Hepatocyte (in vitro differentiated cells): ENCODE measurements at regions not wholly inside any gene's neighbourhood (a gene's known extent, or its start where the extent isn't known, plus 50 kb on each side); places are given as distances from the start of the nearest gene placed in this dataset.

Source experiments
- DNase-seq: peaks from one replicate; pipeline ENCODE4 v3.0.0-alpha.2; 2016; ENCODE audit warnings: low spot score
- H2AFZ ChIP-seq: fragments of 200-600 bp; sonication (generic); 2 replicates; pipeline ENCODE4 v1.6.0; 2016; ENCODE audit warnings: antibody characterized with exemption, mild to moderate bottlenecking
- H3K27ac ChIP-seq: fragments of 200-600 bp; sonication (generic); 2 replicates; pipeline ENCODE4 v1.5.1; 2016; ENCODE audit warnings: mild to moderate bottlenecking
- H3K27me3 ChIP-seq: fragments of 200-600 bp; sonication (generic); 2 replicates; pipeline ENCODE4 v1.6.1; 2016
- H3K36me3 ChIP-seq: fragments of 200-600 bp; sonication (generic); replicated peaks from 2 replicates; pipeline ENCODE4 v1.5.1; 2016; ENCODE audit warnings: low read depth; ENCODE audit not compliant: insufficient read depth
- H3K4me1 ChIP-seq: fragments of 200-600 bp; sonication (generic); 2 replicates; pipeline ENCODE4 v1.5.1; 2016; ENCODE audit warnings: mild to moderate bottlenecking, moderate library complexity; ENCODE audit not compliant: insufficient read depth
- H3K4me2 ChIP-seq: fragments of 200-600 bp; sonication (generic); 2 replicates; pipeline ENCODE4 v1.6.0; 2016
- H3K4me3 ChIP-seq: fragments of 200-600 bp; sonication (generic); 2 replicates; pipeline ENCODE4 v1.5.1; 2016; ENCODE audit warnings: mild to moderate bottlenecking
- H3K79me2 ChIP-seq: fragments of 200-600 bp; sonication (generic); 2 replicates; pipeline ENCODE4 v1.6.0; 2017; ENCODE audit warnings: mild to moderate bottlenecking
- H3K9me2 ChIP-seq: fragments of 200-600 bp; sonication (generic); replicated peaks from 2 replicates; pipeline ENCODE4 v1.6.0; 2017; ENCODE audit warnings: mild to moderate bottlenecking; ENCODE audit not compliant: insufficient read depth
- H3K9me3 ChIP-seq: fragments of 200-600 bp; sonication (generic); 2 replicates; pipeline ENCODE4 v1.5.1; 2016; ENCODE audit warnings: low read depth, mild to moderate bottlenecking
- H4K20me1 ChIP-seq: fragments of 200-600 bp; sonication (generic); 2 replicates; pipeline ENCODE4 v1.6.0; 2016; ENCODE audit warnings: mild to moderate bottlenecking; ENCODE audit not compliant: insufficient read depth, poor library complexity, severe bottlenecking
- CTCF ChIP-seq: fragments of 200-600 bp; sonication (generic); IDR thresholded peaks from 2 replicates; pipeline ENCODE4 v1.5.1; 2016; ENCODE audit warnings: antibody characterized with exemption, mild to moderate bottlenecking; ENCODE audit not compliant: poor library complexity
- EZH2 ChIP-seq: fragments of 200-600 bp; sonication (generic); IDR thresholded peaks from 2 replicates; pipeline ENCODE4 v1.6.1; 2016; ENCODE audit warnings: antibody characterized with exemption, mild to moderate bottlenecking, borderline replicate concordance
- EZH2phosphoT487 ChIP-seq: fragments of 200-600 bp; sonication (generic); IDR thresholded peaks from one replicate; pipeline ENCODE4 v1.6.1; 2018; ENCODE audit warnings: antibody characterized with exemption, mild to moderate bottlenecking, low read depth, moderate library complexity; ENCODE audit not compliant: unreplicated experiment, severe bottlenecking
- WGBS: methylation state at CpG from one replicate; pipeline ENCODE4 v1.1.6; 2016; ENCODE audit warnings: low lambda C conversion rate; ENCODE audit errors: missing lambda C conversion rate; 5-methylcytosine and 5-hydroxymethylcytosine counted together

- no peaks in the 10 kb centered on the region for H4K20me1 ChIP-seq
- H3K27me3 ChIP-seq = no peaks in the 10 kb centered on the region
- 95% methylated on average over 2 of the region's 2 CpGs for WGBS
- no peaks in the 10 kb centered on the region for H3K9me2 ChIP-seq
- no peaks in the 10 kb centered on the region for H3K9me3 ChIP-seq
- no peaks in the 10 kb centered on the region for H3K36me3 ChIP-seq
- H3K4me3 ChIP-seq = no peak overlapping the region
- DNase-seq = no peak
- no peak overlapping the region for H2AFZ ChIP-seq
- TF ChIP-seq EZH2phosphoT487 = no peak
- TF ChIP-seq CTCF = no peak
- TF ChIP-seq EZH2 = no peak
- peaks cover 1% of the 10 kb centered on the region for H3K4me1 ChIP-seq
- no peak overlapping the region for H3K27ac ChIP-seq
- H3K79me2 ChIP-seq = no peaks in the 10 kb centered on the region
- H3K4me2 ChIP-seq = no peak overlapping the region
These were observed 53.6 kb upstream of the PIM1 start for GRCh38 chr6:37116326-37116725.

GRCh38 chr6:37119387-37119886 lies 50.5 kb upstream of the PIM1 start:
- no peak overlapping the region for H3K4me3 ChIP-seq

More at GRCh38 chr6:37119387-37119886, 50.5 kb upstream of the PIM1 start:
- no peak overlapping the region for H3K4me2 ChIP-seq
- no peaks in the 10 kb centered on the region for H3K79me2 ChIP-seq
- no peaks in the 10 kb centered on the region for H3K9me2 ChIP-seq
- H3K9me3 ChIP-seq = no peaks in the 10 kb centered on the region
- H3K27ac ChIP-seq = no peak overlapping the region
- WGBS = 65% methylated on average over 5 of the region's 5 CpGs
- H3K27me3 ChIP-seq = no peaks in the 10 kb centered on the region
- no peak overlapping the region for H2AFZ ChIP-seq
- H3K4me1 ChIP-seq = no peaks in the 10 kb centered on the region
- H3K36me3 ChIP-seq = no peaks in the 10 kb centered on the region
- no peak for DNase-seq
- no peaks in the 10 kb centered on the region for H4K20me1 ChIP-seq
- TF ChIP-seq EZH2phosphoT487 = no peak
